ENCODE measurements at regions not wholly inside any gene's neighbourhood (a gene's known extent, or its start where the extent isn't known, plus 50 kb on each side); places are given as distances from the start of the nearest gene placed in this dataset.
"Not testable (repeated sequence)": the region's sequence is repeated elsewhere in the genome, so short reads cannot be mapped to it uniquely, and the experiment has no call there.

DNA sequence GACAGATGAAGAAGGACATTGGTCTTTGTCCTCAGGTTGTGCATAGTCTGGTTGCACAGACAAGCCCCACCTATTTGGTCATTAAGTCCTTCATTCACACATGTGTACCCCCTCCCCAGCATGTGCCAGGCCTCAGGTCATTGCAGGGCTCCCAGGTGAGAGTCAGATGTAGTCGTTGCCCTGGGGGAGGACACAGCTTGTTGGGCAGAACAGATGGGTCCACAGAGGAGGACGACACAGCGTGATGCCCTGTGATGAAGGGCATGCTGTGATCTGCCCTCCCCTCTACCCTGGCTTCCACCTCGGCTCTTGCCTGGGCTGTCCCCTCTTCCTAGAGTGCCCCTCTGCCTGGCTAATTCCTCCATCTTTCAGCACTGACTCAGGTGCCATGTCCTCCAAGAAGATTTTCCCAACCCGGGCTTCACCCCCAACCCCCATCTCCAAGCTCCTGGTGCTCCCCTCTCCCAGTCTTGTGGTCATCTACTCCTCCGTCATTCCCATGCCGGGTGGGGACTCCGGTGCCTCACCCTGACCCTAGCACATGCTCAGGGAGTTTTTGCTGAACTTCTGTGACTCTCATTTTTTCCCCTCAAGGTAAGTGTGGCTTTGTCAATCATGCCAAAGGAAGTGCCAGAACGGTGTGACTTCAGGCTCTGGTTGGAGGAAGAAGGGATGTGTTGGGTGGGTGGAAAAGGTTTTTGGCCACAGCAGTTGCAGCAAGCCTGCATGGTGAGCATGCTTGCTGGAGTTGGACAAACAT lies 220.5 kb downstream of the FOXD2 start:
- Histone ChIP-seq H3K27ac (ENCODE audit: low read depth in 2 of 2, low read length in 1 of 2) (no peak overlapping the region), H3K4me3 (ENCODE audit: low read depth in 1 of 2, low read length in 2 of 2) (no peak overlapping the region), H3K4me1 (ENCODE audit: control insufficient read depth in 2 of 2, insufficient read depth in 2 of 2, low read length in 1 of 2) (no peaks in the 10 kb centered on the region), H3K27me3 (ENCODE audit: control insufficient read depth in 1 of 2, insufficient read depth in 2 of 2, low read length in 2 of 2) (no peaks in the 10 kb centered on the region), H3K9me3 (ENCODE audit: control insufficient read depth in 2 of 2, insufficient read depth in 1 of 2, low read depth in 1 of 2, low read length in 1 of 2) (no peaks in the 10 kb centered on the region), H3K36me3 (ENCODE audit: control insufficient read depth in 2 of 2, insufficient read depth in 2 of 2, low read length in 1 of 2) (no peaks in the 10 kb centered on the region)
- 84% methylated on average over 8 to 9 of the region's 9 CpGs for WGBS, 2 donors

DNA sequence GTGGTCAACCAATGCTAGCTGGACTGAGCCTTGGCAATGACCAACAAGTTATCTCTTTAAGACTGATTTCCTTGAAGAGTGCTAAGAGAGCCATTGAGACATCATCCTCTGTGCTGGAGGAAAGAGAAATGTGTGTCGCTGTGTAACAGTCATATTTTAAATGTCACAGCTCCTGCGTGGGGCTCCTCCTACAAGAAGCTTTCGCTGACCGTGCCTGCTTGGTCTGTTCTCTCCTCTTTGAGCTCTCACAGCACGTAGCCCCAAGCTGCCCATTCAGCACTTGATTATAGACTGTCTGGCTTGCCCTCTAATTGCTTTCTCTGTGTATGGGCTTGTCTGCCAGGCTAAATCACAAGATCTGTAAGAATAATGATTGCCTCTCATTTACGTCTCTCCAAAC lies 221.3 kb downstream of the FOXD2 start:
- H3K4me1 ChIP-seq (ENCODE audit: control insufficient read depth in 2 of 2, insufficient read depth in 2 of 2, low read length in 1 of 2) = no peaks in the 10 kb centered on the region
- H3K27me3 ChIP-seq (ENCODE audit: control insufficient read depth in 1 of 2, insufficient read depth in 2 of 2, low read length in 2 of 2) = no peaks in the 10 kb centered on the region
- H3K27ac ChIP-seq (ENCODE audit: low read depth in 2 of 2, low read length in 1 of 2) = no peak overlapping the region
- no peaks in the 10 kb centered on the region for H3K9me3 ChIP-seq (ENCODE audit: control insufficient read depth in 2 of 2, insufficient read depth in 1 of 2, low read depth in 1 of 2, low read length in 1 of 2)
- no peak overlapping the region for H3K4me3 ChIP-seq (ENCODE audit: low read depth in 1 of 2, low read length in 2 of 2)
- 68 to 72% methylated on average over 6 of the region's 6 CpGs for WGBS, 2 donors
- H3K36me3 ChIP-seq (ENCODE audit: control insufficient read depth in 2 of 2, insufficient read depth in 2 of 2, low read length in 1 of 2) = no peaks in the 10 kb centered on the region

DNA sequence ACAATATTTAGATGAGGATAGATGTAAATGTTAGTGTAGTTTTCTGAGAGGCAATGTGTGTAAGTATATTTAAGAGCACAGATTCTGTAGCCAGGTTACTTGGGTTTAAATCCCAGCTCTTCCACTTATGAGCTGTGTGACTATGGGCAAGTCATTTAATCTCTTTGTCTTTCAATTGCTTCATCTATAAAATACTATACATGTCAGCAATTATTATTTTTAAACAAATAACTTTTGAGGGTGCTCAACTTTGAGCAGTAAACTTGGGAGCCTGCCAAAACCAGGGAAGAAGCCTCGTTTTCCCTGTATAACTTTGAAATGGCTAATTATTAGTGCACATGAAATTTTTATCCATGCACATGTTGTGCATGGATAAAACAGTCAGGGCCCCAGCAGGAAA lies 222.8 kb downstream of the FOXD2 start:
- H3K4me1 ChIP-seq (ENCODE audit: control insufficient read depth in 2 of 2, insufficient read depth in 2 of 2, low read length in 1 of 2) = no peaks in the 10 kb centered on the region
- H3K27me3 ChIP-seq (ENCODE audit: control insufficient read depth in 1 of 2, insufficient read depth in 2 of 2, low read length in 2 of 2) = no peaks in the 10 kb centered on the region
- H3K36me3 ChIP-seq (ENCODE audit: control insufficient read depth in 2 of 2, insufficient read depth in 2 of 2, low read length in 1 of 2) = no peaks in the 10 kb centered on the region
- whole genome bisulfite sequencing, 2 donors = 36 to 43% methylated on average over 1 of the region's 1 CpG
- no peak overlapping the region for H3K27ac ChIP-seq (ENCODE audit: low read depth in 2 of 2, low read length in 1 of 2)
- no peaks in the 10 kb centered on the region for H3K9me3 ChIP-seq (ENCODE audit: control insufficient read depth in 2 of 2, insufficient read depth in 1 of 2, low read depth in 1 of 2, low read length in 1 of 2)
- no peak overlapping the region for H3K4me3 ChIP-seq (ENCODE audit: low read depth in 1 of 2, low read length in 2 of 2)

DNA sequence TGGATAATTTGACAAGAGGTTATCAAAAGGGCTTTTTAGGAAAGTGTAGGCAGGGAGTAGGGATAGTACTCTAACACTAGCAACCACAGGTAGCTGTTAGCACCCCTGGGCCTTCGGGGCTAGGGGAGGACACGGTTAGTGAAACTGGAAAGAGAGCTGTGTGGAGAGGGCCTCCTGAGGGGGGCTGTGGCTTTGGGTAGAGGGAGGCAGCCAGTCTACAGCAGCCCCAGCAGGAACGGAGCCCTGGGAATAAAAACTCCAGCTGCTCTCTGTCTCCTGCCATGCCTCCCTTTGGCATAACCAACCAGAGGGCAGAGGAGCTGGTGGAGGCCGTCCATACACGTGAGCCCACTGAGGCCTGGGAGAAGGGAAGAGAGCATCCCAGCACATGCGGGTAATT lies 223.2 kb downstream of the FOXD2 start:
- H3K27me3 ChIP-seq (ENCODE audit: control insufficient read depth in 1 of 2, insufficient read depth in 2 of 2, low read length in 2 of 2) = no peaks in the 10 kb centered on the region
- no peaks in the 10 kb centered on the region for H3K36me3 ChIP-seq (ENCODE audit: control insufficient read depth in 2 of 2, insufficient read depth in 2 of 2, low read length in 1 of 2)
- no peak overlapping the region for H3K27ac ChIP-seq (ENCODE audit: low read depth in 2 of 2, low read length in 1 of 2)
- H3K9me3 ChIP-seq (ENCODE audit: control insufficient read depth in 2 of 2, insufficient read depth in 1 of 2, low read depth in 1 of 2, low read length in 1 of 2) = no peaks in the 10 kb centered on the region
- 78 to 79% methylated on average over 6 of the region's 6 CpGs for WGBS, 2 donors
- H3K4me3 ChIP-seq (ENCODE audit: low read depth in 1 of 2, low read length in 2 of 2) = no peak overlapping the region
- H3K4me1 ChIP-seq (ENCODE audit: control insufficient read depth in 2 of 2, insufficient read depth in 2 of 2, low read length in 1 of 2) = no peaks in the 10 kb centered on the region

DNA sequence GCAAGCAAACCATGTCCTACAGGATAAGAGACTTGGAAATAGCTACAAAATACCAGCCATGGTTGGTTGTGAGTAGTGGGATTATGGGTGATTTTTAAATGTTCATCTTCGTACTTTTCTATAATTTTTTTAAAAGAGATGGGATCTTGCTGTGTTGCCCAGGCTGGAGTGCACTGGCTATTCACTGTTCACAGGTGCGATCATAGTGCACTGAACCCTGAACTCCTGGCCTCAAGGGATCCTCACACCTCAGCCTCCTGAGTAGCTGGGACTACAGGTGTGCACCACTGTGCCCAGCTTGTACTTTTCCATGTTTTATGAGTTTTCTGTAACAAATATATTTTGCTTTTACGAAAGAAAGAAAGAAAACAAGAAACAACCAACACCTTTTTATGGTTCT lies 224.2 kb downstream of the FOXD2 start:
- Histone ChIP-seq H3K27me3 (ENCODE audit: control insufficient read depth in 1 of 2, insufficient read depth in 2 of 2, low read length in 2 of 2) (no peaks in the 10 kb centered on the region), H3K27ac (ENCODE audit: low read depth in 2 of 2, low read length in 1 of 2) (no peak overlapping the region), H3K36me3 (ENCODE audit: control insufficient read depth in 2 of 2, insufficient read depth in 2 of 2, low read length in 1 of 2) (no peaks in the 10 kb centered on the region), H3K4me1 (ENCODE audit: control insufficient read depth in 2 of 2, insufficient read depth in 2 of 2, low read length in 1 of 2) (no peaks in the 10 kb centered on the region), H3K9me3 (ENCODE audit: control insufficient read depth in 2 of 2, insufficient read depth in 1 of 2, low read depth in 1 of 2, low read length in 1 of 2) (no peaks in the 10 kb centered on the region), H3K4me3 (ENCODE audit: low read depth in 1 of 2, low read length in 2 of 2) (no peak overlapping the region)
- WGBS, 2 donors = 95 to 98% methylated on average over 3 of the region's 3 CpGs

DNA sequence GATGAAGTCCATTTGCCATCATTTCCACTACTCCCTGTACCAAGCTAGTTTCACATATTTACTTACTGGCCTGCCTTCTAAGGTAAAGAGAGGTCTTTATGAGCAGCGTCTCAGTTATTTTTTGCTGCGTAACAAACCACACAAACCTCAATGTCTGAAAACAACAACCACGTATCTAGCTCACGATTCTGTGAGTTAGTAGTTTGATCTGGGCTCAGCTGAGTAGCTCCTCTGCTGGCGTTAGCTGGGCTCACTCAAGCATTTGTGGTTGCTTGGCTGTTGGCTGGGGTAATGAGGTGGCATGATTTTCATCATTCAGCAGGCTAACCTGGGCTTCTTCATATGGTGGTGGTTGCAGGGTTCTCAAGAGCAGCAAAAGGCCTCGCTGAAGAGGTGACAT lies 225.4 kb downstream of the FOXD2 start:
- Histone ChIP-seq H3K27me3 (ENCODE audit: control insufficient read depth in 1 of 2, insufficient read depth in 2 of 2, low read length in 2 of 2) (no peaks in the 10 kb centered on the region), H3K4me3 (ENCODE audit: low read depth in 1 of 2, low read length in 2 of 2) (no peak overlapping the region), H3K4me1 (ENCODE audit: control insufficient read depth in 2 of 2, insufficient read depth in 2 of 2, low read length in 1 of 2) (no peaks in the 10 kb centered on the region), H3K9me3 (ENCODE audit: control insufficient read depth in 2 of 2, insufficient read depth in 1 of 2, low read depth in 1 of 2, low read length in 1 of 2) (no peaks in the 10 kb centered on the region), H3K36me3 (ENCODE audit: control insufficient read depth in 2 of 2, insufficient read depth in 2 of 2, low read length in 1 of 2) (no peaks in the 10 kb centered on the region), H3K27ac (ENCODE audit: low read depth in 2 of 2, low read length in 1 of 2) (no peak overlapping the region)
- WGBS, 2 donors = 80 to 82% methylated on average over 6 of the region's 6 CpGs

DNA sequence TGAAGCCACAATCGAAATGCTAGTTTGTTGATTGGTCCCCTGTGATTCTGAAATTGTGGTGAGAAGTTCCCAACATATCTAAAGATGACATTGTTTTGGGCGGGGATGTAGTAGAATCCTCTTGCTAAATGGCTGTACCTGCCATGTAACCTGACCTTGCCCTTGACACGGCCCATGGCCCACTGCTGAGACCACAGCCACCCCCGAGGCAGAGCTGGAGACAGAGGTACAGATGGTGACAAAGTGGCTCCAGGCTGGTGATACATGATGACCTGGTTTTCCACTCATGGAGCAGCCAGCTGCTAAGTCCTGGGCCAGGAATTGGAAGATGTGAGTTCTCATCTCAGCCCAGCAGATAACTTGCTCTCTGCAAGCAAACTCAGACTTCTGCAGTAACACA lies 226.5 kb downstream of the FOXD2 start:
- Histone ChIP-seq H3K27me3 (ENCODE audit: control insufficient read depth in 1 of 2, insufficient read depth in 2 of 2, low read length in 2 of 2) (no peaks in the 10 kb centered on the region), H3K36me3 (ENCODE audit: control insufficient read depth in 2 of 2, insufficient read depth in 2 of 2, low read length in 1 of 2) (no peaks in the 10 kb centered on the region), H3K4me1 (ENCODE audit: control insufficient read depth in 2 of 2, insufficient read depth in 2 of 2, low read length in 1 of 2) (no peaks in the 10 kb centered on the region), H3K9me3 (ENCODE audit: control insufficient read depth in 2 of 2, insufficient read depth in 1 of 2, low read depth in 1 of 2, low read length in 1 of 2) (no peaks in the 10 kb centered on the region), H3K4me3 (ENCODE audit: low read depth in 1 of 2, low read length in 2 of 2) (no peak overlapping the region), H3K27ac (ENCODE audit: low read depth in 2 of 2, low read length in 1 of 2) (no peak overlapping the region)
- WGBS, 2 donors = 79 to 81% methylated on average over 4 of the region's 4 CpGs

DNA sequence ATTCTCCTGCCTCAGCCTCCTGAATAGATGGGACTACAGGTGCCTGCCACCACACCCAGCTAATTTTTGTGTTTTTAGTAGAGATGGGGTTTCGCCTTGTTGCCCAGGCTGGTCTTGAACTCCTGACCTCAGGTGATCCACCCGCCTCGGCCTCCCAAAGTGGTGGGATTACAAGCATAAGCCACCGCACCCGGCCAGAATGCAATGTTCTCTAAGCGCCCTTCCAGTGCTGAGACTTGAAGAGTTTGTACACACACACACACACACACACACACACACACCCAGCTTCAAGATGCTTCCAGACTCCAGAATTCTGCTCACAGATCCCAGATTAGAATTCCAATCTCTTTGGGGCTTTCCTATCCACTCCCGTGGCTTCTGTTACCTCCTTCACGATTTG lies 227.1 kb downstream of the FOXD2 start:
- WGBS, 2 donors = 89 to 92% methylated on average over 8 of the region's 8 CpGs
- H3K4me1 ChIP-seq (ENCODE audit: control insufficient read depth in 2 of 2, insufficient read depth in 2 of 2, low read length in 1 of 2); H3K27me3 ChIP-seq (ENCODE audit: control insufficient read depth in 1 of 2, insufficient read depth in 2 of 2, low read length in 2 of 2); H3K36me3 ChIP-seq (ENCODE audit: control insufficient read depth in 2 of 2, insufficient read depth in 2 of 2, low read length in 1 of 2); H3K27ac ChIP-seq (ENCODE audit: low read depth in 2 of 2, low read length in 1 of 2); H3K9me3 ChIP-seq (ENCODE audit: control insufficient read depth in 2 of 2, insufficient read depth in 1 of 2, low read depth in 1 of 2, low read length in 1 of 2); H3K4me3 ChIP-seq (ENCODE audit: low read depth in 1 of 2, low read length in 2 of 2): not testable (repeated sequence)

DNA sequence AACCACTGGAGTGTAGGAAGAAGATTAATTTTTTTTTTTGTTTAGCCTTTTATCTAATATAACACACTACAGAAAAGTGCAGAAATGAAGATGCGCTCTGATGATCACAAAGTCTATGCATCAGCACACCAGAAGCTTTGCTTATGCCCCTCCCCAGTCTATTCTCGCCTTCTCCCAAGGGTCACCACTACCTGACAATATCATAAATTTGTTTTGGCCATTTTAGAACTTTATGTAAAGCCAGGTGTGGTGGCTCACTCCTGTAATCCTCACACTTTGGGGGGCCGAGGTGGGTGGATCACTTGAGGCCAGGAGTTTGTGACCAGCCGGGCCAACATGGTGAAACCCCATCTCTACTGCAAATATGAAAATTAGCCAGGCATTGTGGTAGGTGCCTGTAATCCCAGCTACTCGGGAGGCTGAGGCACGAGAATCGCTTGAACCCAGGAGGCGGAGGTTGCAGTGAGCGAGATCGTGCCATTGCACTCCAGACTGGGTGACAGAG lies 231.3 kb downstream of the FOXD2 start:
- H3K27me3 ChIP-seq (ENCODE audit: control insufficient read depth in 1 of 2, insufficient read depth in 2 of 2, low read length in 2 of 2) = no peaks in the 10 kb centered on the region
- WGBS, 2 donors = 87 to 88% methylated on average over 10 of the region's 10 CpGs
- no peaks in the 10 kb centered on the region for H3K36me3 ChIP-seq (ENCODE audit: control insufficient read depth in 2 of 2, insufficient read depth in 2 of 2, low read length in 1 of 2)
- peaks cover 0 to 2% of the 10 kb centered on the region in 2 donors for H3K9me3 ChIP-seq (ENCODE audit: control insufficient read depth in 2 of 2, insufficient read depth in 1 of 2, low read depth in 1 of 2, low read length in 1 of 2)
- no peak overlapping the region for H3K27ac ChIP-seq (ENCODE audit: low read depth in 2 of 2, low read length in 1 of 2)
- no peak overlapping the region for H3K4me3 ChIP-seq (ENCODE audit: low read depth in 1 of 2, low read length in 2 of 2)
- no peaks in the 10 kb centered on the region for H3K4me1 ChIP-seq (ENCODE audit: control insufficient read depth in 2 of 2, insufficient read depth in 2 of 2, low read length in 1 of 2)

DNA sequence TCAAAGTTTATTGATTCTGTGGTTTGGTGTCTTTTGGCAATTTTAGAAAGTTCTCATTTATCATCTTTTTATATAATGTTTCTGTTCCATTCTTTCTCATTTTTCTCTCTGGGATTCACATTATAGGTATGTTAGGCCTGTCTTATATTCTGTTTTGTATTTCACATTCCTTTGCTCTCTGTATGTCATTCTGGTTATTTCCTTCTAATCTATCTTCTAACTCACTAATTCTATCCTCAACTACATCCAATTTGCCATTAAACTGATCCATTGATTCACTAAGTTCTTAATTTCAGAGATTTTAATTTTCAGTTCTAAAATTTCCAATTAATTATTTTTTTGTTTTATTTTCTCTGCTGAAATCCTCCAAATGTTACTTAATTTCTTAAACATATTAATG lies 234.8 kb downstream of the FOXD2 start:
- no peaks in the 10 kb centered on the region for H3K4me1 ChIP-seq (ENCODE audit: control insufficient read depth in 2 of 2, insufficient read depth in 2 of 2, low read length in 1 of 2)
- no peak overlapping the region for H3K27ac ChIP-seq (ENCODE audit: low read depth in 2 of 2, low read length in 1 of 2)
- no peaks in the 10 kb centered on the region for H3K27me3 ChIP-seq (ENCODE audit: control insufficient read depth in 1 of 2, insufficient read depth in 2 of 2, low read length in 2 of 2)
- no peak overlapping the region for H3K4me3 ChIP-seq (ENCODE audit: low read depth in 1 of 2, low read length in 2 of 2)
- H3K36me3 ChIP-seq (ENCODE audit: control insufficient read depth in 2 of 2, insufficient read depth in 2 of 2, low read length in 1 of 2) = no peaks in the 10 kb centered on the region
- H3K9me3 ChIP-seq (ENCODE audit: control insufficient read depth in 2 of 2, insufficient read depth in 1 of 2, low read depth in 1 of 2, low read length in 1 of 2) = peaks cover 0 to 2% of the 10 kb centered on the region in 2 donors
